CD4-positive, alpha-beta T cell treated with Interleukin-15 for 1 hour (primary cell): ENCODE measurements at regions not wholly inside any gene's neighbourhood (a gene's known extent, or its start where the extent isn't known, plus 50 kb on each side); places are given as distances from the start of the nearest gene placed in this dataset.
A peak's percentile ranks its signal among the peaks of the same experiment; 100 is the strongest.

ENCODE experiments used
- DNase-seq: peaks from one replicate; pipeline ENCODE4 v3.0.0-alpha.2; 2020

- no peak for DNase-seq
These were observed 61.2 kb downstream of the KLF6 start for GRCh38 chr10:3723766-3724165.

- DNase-seq = peak; percentile 74
These were observed 64.6 kb downstream of the KLF6 start for GRCh38 chr10:3720228-3721019.

GRCh38 chr10:3719024-3719843, 65.8 kb downstream of the KLF6 start:
- DNase-seq = no peak

GRCh38 chr10:3716093-3716492, 68.9 kb downstream of the KLF6 start:
- DNase-seq = no peak

- no peak for DNase-seq
These were observed 70.0 kb downstream of the KLF6 start for GRCh38 chr10:3714967-3715366.

- no peak for DNase-seq
These were observed 70.5 kb downstream of the KLF6 start for GRCh38 chr10:3714531-3714930.

GRCh38 chr10:3712707-3713106, 72.3 kb downstream of the KLF6 start:
- DNase-seq = no peak

GRCh38 chr10:3711918-3712317, 73.1 kb downstream of the KLF6 start:
- no peak for DNase-seq

- no peak for DNase-seq
These were observed 74.2 kb downstream of the KLF6 start for GRCh38 chr10:3710764-3711163.

- DNase-seq = no peak
These were observed 75.5 kb downstream of the KLF6 start for GRCh38 chr10:3709456-3710060.

- no peak for DNase-seq
These were observed 76.2 kb downstream of the KLF6 start for GRCh38 chr10:3708852-3709251.

- no peak for DNase-seq
These were observed 80.3 kb downstream of the KLF6 start for GRCh38 chr10:3704565-3705325.

GRCh38 chr10:3702569-3702968, 82.4 kb downstream of the KLF6 start:
- DNase-seq = no peak

- DNase-seq = no peak
These were observed 82.9 kb downstream of the KLF6 start for GRCh38 chr10:3702056-3702546.

GRCh38 chr10:3701491-3701890, 83.5 kb downstream of the KLF6 start:
- no peak for DNase-seq

- no peak for DNase-seq
These were observed 84.4 kb downstream of the KLF6 start for GRCh38 chr10:3700531-3701076.

- no peak for DNase-seq
These were observed 85.1 kb downstream of the KLF6 start for GRCh38 chr10:3699916-3700315.

- no peak for DNase-seq
These were observed 86.7 kb downstream of the KLF6 start for GRCh38 chr10:3698312-3698711.

- DNase-seq = no peak
These were observed 91.3 kb downstream of the KLF6 start for GRCh38 chr10:3693698-3694080.

GRCh38 chr10:3693022-3693697, 91.8 kb downstream of the KLF6 start:
- no peak for DNase-seq

- DNase-seq = no peak
These were observed 92.5 kb downstream of the KLF6 start for GRCh38 chr10:3692387-3692999.

GRCh38 chr10:3691482-3691881, 93.5 kb downstream of the KLF6 start:
- no peak for DNase-seq
